ACHN (cell line): ENCODE measurements at regions not wholly inside any gene's neighbourhood (a gene's known extent, or its start where the extent isn't known, plus 50 kb on each side); places are given as distances from the start of the nearest gene placed in this dataset.

Experiments
- DNase-seq: peaks from one replicate; pipeline ENCODE4 v3.0.0-alpha.2; 2015
- in situ Hi-C: cut with HindIII; loops from 2 replicates; pipeline ENCODE4 v1.10.0; 2017; ENCODE audit warnings: low sequenced_read_pairs, low pct_ligation_motif_present, low pct_unique_long_range_greater_than_20kb

DNA sequence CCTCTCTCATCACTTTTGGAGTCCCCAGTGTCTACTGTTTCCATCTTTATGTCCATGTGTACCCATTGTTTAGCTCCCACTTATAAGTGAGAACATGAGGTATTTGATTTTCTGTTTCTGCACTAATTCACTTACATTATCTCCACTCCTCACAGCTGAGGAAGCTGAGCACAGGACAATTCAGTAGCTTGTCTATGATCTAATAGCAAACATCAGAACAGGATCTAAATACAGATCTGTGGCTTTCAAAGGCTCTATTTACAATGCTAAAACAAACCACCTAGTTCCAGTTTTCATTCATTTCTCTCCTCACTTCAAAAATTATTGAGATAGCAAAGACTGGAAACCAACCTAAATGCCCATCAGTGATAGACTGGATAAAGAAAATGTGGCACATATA lies 52.0 kb upstream of the DDX18 start:
- no peak for DNase-seq
- in situ Hi-C loops: no loop called here

DNA sequence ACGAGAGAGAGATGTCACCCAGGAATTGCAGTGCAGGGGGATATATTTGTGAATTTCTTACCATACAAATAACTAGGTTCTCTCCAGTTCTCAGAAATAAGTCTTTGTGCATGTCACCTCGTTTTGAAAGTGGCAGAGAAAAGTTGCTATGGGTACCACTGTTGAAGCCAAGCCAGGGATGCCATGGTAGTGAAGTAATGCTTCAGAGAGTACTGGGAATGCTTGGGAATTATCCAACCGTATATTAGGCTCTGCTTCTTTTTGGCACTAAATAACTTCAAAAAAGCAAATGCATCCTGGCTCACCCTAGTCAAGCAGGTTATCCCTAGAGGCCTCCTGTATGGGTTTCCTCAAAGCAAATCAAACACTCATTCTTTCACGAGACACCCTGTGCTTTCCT lies 50.7 kb upstream of the DDX18 start:
- in situ Hi-C loops: no loop called here
- peak; percentile 71 for DNase-seq
